Activated CD4-positive, alpha-beta T cell treated with anti-CD3 and anti-CD28 coated beads, Interleukin-2, amount 50 U/mL, for 24 hours (primary cell): ENCODE measurements at regions not wholly inside any gene's neighbourhood (a gene's known extent, or its start where the extent isn't known, plus 50 kb on each side); places are given as distances from the start of the nearest gene placed in this dataset.
"Not testable (repeated sequence)": the region's sequence is repeated elsewhere in the genome, so short reads cannot be mapped to it uniquely, and the experiment has no call there.

ENCODE experiments used
- DNase-seq, 2 donors: peaks; one replicate each; pipeline ENCODE4 v3.0.0-alpha.2; 2020; ENCODE audit warnings: low read depth in 1 of 2, low spot score in 1 of 2

DNA sequence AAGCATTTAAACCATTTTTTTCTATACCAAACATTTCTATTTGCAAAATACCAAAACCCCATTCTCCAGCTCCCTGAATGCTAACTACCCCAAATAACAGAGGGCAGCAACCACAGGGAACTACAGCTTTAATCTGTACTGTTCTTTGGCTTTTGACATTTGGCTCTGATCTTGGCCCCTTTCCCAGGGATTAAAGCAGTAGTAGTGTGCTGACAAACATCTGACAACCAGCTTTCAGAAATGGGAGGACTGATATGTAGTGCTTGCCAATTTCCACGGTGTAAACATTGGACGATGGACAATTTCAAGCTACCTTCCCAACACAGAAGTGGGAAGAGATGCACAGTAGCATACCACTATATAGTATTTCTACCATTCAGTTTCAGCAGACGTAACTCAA lies 88.4 kb upstream of the TEAD1 start:
- DNase-seq: no peak

DNA sequence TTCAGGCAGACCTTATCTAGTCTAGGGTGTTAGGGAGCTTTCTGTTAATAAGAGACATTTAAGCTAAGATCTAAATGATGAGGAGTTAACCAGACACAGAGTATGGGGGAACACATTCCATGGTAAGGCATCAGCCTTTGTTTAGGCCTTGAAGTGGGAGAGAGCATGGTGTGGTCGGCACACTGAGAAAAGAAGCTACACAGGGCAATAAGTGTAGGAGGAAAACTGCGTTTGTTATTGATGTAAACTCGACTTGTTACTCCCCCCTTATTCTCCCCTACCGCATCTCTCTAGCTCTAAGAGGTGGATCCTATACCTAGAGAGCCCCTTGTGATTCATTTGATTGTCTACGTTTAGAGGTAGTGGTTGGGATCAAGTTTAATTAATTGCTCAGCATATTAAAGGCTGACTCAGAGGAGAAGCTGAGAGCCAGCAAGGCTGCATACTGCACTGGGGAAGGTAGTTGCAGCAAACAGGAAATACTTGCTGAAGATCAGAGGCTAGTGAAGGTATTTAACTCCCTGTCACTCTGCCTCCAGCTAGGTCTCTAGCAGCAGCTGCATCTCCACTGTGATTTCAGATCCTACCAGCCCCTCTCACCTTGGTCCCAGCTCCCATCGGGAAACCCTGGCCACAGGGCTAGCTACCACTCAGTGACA lies 86.8 kb upstream of the TEAD1 start:
- no peak for DNase-seq

DNA sequence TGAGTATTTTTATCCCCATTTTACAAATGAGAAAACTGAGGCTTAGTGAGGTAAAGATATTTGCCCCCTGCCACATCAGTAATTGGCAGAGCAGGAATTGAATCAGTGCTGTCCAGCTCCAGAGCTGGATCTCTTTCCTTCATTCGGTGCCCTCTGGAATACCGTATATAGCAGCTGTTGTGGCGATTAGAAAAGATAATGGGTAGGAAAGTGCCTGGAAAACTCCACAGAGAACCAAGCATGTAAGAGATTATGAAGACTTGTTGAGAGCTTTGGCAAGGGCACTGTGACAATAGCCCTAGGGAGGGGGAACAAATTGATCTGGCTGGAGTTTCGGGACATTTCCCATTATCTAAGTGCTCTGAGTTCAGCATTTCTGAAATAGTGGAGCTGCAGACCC lies 82.5 kb upstream of the TEAD1 start:
- no peak for DNase-seq

DNA sequence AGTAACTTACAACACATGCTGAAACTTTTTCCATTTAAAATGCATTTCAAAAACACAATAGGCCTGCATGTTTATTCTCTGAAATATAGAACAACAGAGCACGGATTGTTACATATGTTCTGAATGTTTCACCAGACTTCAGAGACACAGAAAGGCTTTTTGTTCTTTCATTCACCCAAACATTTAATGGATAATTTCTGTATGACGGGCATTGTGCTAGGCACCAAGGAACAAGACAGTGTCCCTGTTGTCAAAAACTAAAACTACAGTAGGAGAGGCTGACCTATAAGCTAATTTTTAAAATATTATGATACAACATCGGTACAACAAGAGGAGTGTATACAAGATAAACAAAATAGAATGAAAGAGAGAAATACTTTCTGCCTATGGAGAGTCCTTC lies 81.9 kb upstream of the TEAD1 start:
- no peak for DNase-seq

DNA sequence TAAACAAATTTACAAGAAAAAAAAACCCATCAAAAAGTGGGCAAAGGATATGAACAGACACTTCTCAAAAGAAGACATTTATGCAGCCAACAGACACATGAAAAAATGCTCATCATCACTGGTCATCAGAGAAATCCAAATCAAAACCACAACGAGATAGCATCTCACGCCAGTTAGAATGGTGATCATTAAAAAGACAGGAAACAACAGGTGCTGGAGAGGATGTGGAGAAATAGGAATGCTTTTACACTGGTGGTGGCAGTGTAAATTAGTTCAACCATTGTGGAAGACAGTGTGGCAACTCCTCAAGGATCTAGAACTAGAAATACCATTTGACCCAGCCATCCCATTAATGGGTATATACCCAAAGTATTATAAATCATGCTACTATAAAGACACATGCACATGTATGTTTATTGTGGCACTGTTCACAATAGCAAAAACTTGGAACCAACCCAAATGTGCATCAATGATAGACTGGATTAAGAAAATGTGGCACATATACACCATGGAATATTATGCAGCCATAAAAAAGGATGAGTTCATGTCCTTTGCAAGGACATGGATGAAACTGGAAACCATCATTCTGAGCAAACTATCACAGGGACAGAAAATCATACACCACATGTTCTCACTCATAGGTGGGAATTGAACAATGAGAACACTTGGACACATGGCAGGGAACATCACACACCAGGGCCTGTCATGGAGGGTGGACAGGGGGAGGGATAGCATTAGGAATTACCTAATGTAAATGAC lies 79.0 kb upstream of the TEAD1 start:
- DNase-seq: not testable (repeated sequence)

DNA sequence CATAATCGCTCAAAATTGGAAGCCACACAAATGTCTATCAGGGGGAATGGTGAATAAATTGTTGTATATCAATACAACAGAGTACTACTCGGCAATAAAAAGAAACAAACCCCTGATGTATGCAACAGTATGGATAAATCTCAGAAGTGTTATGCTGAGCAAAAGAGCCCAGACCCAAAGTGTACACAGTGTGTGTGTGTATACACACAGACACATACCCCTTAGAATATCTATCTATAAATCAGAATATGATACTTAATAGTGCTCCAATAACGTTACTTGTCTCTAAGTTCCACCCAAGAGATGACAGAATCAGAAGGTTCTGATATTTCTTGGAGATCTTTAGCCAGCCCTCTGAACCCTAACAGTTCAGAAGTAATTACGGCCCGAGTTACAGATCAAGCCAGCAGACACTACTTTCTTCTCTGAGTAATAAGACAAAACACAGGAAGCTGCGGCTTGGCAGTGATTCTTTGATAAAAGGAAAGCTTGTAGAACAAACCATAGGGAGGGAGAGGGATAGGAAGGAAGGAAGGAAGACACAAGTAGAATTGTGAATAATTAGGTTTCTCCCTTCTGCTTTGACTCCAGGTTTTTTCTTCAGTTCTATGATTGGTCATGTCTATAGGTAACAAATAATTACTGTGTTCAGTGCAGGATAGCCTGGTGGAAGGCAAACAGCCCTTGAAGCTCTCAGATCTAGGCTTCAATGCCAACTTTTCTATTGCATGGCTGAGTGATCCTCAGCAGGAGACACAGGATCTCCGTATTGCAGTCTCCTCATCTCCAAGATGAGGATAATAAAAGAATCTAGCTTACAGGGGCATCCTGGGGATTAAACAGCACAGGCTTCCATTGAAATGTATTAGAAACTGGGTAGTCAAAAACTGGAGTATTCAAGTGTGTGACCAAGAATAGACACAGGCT lies 75.6 kb upstream of the TEAD1 start:
- DNase-seq: no peak

DNA sequence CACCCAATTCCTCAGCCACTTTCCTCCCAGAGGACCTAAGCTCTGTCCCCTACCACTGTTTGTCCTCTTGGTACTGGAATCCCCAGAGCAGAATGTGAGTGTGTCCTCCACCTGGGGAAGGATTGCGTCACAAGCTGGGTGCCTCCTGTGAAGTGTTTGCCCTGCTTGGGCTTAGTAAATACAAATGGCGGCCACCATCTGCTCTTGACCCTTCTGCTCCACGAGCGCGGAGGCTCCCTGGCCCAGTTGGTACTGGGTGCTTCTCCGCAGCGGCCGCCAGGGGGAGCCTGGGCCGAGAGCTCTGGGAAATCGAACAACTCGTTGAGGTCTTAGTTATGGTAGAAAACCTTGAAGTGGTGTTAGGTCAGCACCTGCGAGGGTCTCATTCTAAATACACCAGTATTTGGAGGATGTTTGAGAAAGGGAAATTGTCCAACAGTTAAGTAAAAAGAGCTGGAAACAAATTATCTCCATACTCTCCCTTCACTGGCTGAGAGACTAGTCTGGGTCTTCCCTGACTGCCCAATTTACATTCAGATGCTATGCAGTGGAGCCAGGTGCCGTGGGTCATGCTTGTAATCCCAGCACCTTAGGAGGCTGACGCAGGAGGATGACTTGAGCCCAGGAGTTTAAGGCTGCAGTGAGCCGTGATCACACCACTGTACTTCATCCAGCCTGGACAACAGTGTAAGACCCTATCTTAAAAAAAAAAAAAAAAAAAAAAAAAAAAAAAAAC lies 74.6 kb upstream of the TEAD1 start:
- peak in 1 of 2 donors; percentile 21 for DNase-seq

DNA sequence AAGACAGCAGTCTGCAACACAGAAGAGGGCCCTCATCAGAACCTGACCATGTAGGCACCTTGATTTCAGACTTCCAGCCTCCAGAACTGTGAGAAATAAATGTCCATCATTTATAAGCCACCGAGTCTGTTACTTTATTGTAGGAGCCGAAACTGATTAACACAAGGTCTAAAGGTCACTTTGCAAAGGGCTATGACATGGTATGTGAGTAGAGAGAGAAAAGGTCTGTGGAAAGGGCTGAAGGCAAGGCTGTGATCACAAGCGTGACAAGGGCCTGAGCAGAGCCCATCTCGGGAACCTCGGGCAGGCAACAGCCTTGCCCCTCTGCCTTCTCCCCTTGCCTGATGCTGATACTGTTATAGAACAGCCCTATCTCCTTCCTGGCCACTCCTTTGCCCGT lies 73.4 kb upstream of the TEAD1 start:
- no peak for DNase-seq

DNA sequence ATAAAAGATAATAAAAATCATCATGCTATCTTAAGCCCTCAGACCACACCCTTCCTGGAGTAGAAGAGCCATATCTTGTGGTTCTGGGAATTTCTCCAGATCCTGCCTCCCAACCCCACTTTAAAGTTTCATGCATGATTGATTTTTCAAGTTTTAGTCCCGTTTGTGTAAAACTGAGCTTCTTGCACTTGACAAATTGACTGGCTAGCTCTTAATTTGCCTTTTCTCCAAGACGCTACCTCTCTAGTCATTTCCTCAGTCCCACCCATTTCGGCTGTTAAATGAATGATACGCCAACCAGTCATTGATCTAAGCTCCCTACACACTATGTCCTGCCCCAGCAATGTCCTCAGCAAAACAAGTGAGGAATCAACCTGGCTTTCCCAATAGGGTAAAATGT lies 71.8 kb upstream of the TEAD1 start:
- DNase-seq: no peak

DNA sequence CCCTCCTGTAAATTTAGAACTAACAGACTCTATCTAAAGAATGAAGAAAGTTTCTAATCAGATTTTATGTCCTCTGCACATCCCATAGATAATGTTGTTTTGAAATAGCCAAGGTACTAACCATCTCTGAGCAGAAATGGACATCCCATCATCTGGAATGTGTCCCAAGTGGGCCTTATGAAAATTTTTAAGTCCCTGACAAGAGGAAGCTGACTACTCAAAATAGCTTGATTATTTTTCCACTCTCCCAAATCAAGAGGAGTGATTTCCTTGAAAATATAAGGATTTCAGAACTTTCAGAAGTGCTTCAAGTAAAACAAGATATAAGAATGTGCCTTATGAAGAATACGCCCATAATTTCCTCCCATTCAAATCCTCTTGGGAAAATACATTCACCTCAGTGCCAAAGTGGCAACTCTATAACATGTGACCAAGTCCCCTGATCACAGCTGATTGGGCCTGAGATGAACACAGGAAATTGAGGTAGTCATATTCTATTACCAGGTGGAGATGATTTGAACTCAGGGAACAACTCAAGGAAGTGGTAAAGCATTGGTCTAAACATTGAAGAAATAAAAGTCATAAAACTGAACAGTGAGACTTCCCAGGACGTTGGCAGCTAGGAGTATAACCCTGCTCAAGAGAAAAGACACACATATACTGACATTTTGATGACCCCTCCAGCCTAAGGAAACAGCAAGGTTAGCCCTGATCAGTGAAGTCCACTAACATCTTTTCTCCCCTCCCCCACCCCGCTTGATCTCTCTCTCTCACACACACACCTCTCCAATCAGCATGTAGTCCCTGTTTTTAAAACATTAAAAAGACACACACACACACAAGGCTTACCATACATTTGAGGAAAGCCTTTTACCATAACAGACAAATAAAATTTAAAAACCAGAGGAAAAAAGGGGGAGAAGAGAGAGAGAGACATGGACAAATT lies 70.8 kb upstream of the TEAD1 start:
- no peak for DNase-seq

DNA sequence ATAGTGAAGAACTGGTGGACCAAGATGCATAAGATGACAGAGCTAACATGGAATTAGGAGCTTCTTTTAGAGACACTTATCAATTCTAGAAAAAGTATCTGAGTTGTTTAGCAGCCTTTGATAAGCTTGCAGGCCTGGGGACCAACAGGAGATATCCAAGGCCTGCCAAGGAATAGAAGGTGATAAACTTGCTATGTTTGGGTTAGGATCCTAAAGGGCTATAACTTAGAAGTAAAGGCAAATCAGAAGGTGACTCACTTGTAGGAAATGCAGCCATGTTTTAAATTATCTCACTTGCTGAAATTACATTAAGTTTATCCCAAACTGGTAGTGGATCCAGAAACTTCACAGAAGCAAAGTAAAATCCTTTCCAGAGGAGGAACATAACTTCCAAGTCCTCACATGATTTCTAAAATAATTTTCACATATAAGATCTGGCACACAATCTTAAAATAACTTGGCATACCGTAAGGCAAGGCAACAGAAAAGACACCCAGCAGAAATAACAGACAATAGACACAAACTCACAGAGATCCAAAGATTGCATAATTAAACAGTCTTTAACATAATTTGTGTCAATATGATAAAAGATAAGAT lies 69.6 kb upstream of the TEAD1 start:
- no peak for DNase-seq

DNA sequence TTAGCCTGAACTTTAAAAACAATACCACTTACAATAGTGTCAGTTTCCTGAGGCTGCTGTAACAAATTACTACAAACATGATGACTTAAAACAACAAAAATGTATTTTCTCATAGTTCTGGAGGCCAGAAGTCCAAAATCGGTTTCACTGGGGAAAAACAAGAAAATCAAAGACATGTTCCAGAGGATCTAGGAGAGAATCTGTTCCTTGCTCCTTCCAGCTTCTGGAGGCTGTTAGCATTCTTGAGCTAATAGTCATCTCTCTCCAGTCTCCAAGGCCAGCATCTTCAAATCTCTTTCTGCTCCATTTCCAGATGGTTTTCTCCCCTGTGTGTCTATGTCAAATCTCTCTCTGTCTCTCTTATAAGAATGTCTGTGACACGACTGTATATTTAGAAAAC lies 67.6 kb upstream of the TEAD1 start:
- DNase-seq: no peak

DNA sequence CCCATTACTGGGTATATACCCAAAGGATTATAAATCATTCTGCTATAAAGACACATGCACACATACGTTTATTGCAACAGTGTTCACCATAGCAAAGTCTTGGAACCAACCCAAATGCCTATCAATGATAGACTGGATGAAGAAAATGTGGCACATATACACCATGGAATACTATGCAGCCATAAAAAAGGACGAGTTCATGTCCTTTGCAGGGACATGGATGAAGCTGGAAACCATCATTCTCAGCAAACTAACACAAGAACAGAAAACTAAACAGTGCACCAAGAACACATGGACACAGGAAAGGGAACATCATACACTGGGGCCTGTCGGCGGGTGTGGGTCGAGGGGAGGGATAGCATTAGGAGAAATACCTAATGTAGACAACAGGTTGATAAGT lies 65.5 kb upstream of the TEAD1 start:
- DNase-seq: not testable (repeated sequence)

DNA sequence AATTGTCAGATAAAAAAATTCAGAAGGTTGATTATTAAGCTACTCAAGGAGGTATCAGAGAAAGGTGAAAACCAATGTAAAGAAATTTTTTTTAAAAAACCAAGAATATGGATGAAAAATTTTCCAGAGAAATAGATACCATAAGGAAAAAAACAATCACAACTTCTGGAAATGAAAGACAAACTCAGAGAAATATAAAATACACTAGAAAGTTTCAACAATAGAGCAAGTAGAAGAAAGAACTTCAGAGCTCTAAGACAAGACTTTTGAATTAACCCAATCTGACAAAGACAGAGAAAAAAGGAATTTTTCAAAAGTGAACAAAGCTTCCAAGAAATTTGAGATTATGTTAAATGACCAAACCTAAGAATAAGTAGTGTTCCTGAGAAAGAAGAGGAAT lies 62.9 kb upstream of the TEAD1 start:
- no peak for DNase-seq

DNA sequence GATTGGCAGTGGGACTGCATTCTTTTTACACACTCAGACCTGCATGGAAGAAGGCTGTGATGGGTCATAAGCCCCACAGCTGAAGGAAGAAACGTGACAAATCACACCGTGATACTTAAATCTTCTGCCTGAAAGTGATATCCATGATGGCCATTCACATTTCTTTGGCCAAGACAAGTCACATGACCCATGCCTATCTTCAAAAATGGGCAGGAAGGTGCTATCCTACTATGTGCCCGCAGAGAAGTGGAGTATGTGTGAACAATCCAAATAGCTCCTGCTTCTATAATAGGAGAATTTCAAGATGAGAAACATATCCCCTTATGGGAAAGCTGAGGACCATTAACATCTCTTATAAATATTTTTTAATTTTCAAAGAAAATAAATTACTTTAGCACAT lies 56.6 kb upstream of the TEAD1 start:
- DNase-seq: no peak

DNA sequence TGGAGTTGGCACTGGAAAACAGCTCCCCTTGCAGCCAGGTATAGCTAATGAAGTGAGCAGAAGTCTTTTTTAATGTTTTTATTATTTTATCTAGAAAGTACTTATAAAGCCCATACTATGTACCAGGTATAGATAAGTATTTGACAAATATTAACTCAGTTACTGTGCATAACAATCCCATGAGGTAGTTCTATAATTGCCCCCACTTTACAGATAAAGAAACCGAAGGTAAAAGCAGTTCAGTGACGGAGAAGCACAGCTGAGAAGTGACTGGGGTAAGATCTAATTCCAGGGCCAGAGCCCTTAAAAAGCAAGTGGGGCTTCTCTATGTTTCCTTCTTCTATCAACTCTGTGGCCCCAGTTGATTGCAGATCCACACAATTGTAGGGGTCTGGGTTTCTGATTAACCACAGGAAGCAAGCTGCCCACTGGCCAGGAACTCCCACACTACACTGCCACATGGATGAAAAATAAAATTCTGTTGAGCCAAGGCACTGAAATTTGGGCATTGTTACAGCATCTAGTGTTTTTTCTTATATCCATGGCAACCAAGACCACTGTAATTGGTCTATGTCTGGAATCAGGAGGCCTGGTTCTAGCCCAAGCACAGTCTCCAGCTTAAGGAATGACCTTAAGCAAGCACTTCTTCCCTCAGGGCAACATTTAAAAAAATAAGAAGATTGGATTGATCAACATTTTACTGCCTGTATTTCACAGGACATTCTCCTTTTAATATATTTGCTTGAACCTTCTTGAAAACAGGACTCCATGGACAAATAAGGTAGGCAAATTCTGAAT lies 55.3 kb upstream of the TEAD1 start:
- no peak for DNase-seq

DNA sequence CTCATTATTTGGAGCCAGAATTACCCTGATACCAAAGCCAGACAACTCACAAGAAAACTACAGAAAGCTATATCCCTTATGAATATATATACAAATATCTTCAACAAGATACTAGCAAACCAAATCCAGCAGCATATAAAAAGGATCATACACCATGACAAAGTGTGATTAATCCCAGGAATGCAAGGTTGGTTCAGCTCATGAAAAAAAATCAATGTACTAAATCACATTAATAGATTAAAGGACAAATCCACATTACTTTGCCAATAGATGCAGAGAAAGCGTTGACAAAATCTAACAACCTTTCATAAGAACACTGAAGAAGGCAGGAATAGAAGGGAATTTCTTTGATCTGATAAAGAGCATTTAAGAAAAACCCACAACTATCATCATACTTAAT lies 50.4 kb upstream of the TEAD1 start:
- no peak for DNase-seq
